H1 (cell line): ENCODE measurements at regions not wholly inside any gene's neighbourhood (a gene's known extent, or its start where the extent isn't known, plus 50 kb on each side); places are given as distances from the start of the nearest gene placed in this dataset.

ENCODE experiments used
- CTCF ChIA-PET: fragments of 300-600 bp; sonication (Branson Sonifier 250); formaldehyde crosslinking; loops from one replicate; lab custom pipeline; 2021; ENCODE audit not compliant: partially characterized antibody; lab: Charles Lee
- POLR2A ChIA-PET: fragments of 300-600 bp; sonication (Branson Sonifier 250); formaldehyde crosslinking; loops from one replicate; lab custom pipeline; 2021; ENCODE audit warnings: inconsistent platforms; ENCODE audit not compliant: partially characterized antibody; lab: Charles Lee
- DNase-seq, 2 experiments: peaks; one replicate each; pipeline versions ENCODE4 v3.0.0 to v3.0.0-alpha.2; 2010 to 2022; ENCODE audit warnings: low spot score in 2 of 2, low read depth in 1 of 2, mixed read lengths in 1 of 2
- FAIRE-seq: peaks from 2 replicates; lab custom pipeline; 2011; peaks lifted over from hg19 to GRCh38; lab: Jason Lieb, UNC
- H2AFZ ChIP-seq: 2 replicates; pipeline ENCODE4 v1.8.1; 2012; ENCODE audit warnings: low read length, inconsistent platforms
- H2AK5ac ChIP-seq: 2 replicates; pipeline ENCODE4 v1.6.1; 2013; ENCODE audit warnings: low read depth, low read length
- H2BK120ac ChIP-seq: replicated peaks from 2 replicates; pipeline ENCODE3; 2013; ENCODE audit warnings: low read depth, low read length, inconsistent platforms
- H2BK12ac ChIP-seq: 2 replicates; pipeline ENCODE4 v1.6.1; 2013; ENCODE audit warnings: low read depth, low read length
- H2BK15ac ChIP-seq: 2 replicates; pipeline ENCODE4 v1.6.1; 2013; ENCODE audit warnings: low read length
- H2BK20ac ChIP-seq: 2 replicates; pipeline ENCODE4 v1.6.1; 2013; ENCODE audit warnings: low read length
- H2BK5ac ChIP-seq: 2 replicates; pipeline ENCODE4 v1.6.1; 2013; ENCODE audit warnings: low read depth, low read length
- H3K14ac ChIP-seq: 2 replicates; pipeline ENCODE4 v1.6.1; 2013; ENCODE audit warnings: inconsistent platforms; ENCODE audit not compliant: insufficient read length
- H3K18ac ChIP-seq: 2 replicates; pipeline ENCODE4 v1.6.1; 2013; ENCODE audit warnings: low read length; ENCODE audit errors: extremely low read depth
- H3K23ac ChIP-seq: 2 replicates; pipeline ENCODE4 v1.6.1; 2013; ENCODE audit warnings: inconsistent platforms; ENCODE audit not compliant: insufficient read length
- H3K23me2 ChIP-seq: 2 replicates; pipeline ENCODE4 v1.6.1; 2013; ENCODE audit warnings: low read depth, low read length
- H3K27ac ChIP-seq: 2 replicates; pipeline ENCODE4 v1.6.1; 2011; ENCODE audit warnings: low read depth, low read length, inconsistent platforms
- H3K27me3 ChIP-seq, 4 experiments: replicated peaks in 1 of 4; 1 replicate in 1 of 4; 2 replicates in 3 of 4; pipeline versions ENCODE4 v1.6.1 to v1.8.1; 2011 to 2013; ENCODE audit warnings: low read length in 3 of 4, mild to moderate bottlenecking in 3 of 4, inconsistent platforms in 2 of 4, mixed read lengths in 2 of 4, moderate library complexity in 1 of 4; ENCODE audit not compliant: control insufficient read depth in 3 of 4, insufficient read depth in 3 of 4; ENCODE audit errors: extremely low read depth in 1 of 4
- H3K36me3 ChIP-seq, 4 experiments: 2 replicates each; pipeline versions ENCODE4 v1.6.1 to v1.8.1; 2011 to 2013; ENCODE audit warnings: mild to moderate bottlenecking in 4 of 4, low read length in 3 of 4, moderate library complexity in 2 of 4, control low read depth in 1 of 4, inconsistent platforms in 1 of 4; ENCODE audit not compliant: insufficient read depth in 4 of 4, control insufficient read depth in 2 of 4
- H3K4ac ChIP-seq: replicated peaks from 2 replicates; pipeline ENCODE3; 2013; ENCODE audit warnings: low read length, low read depth, mixed read lengths, inconsistent platforms; ENCODE audit not compliant: insufficient read length
- H3K4me1 ChIP-seq, 4 experiments: replicated peaks in 1 of 4; 1 replicate in 1 of 4; 2 replicates in 3 of 4; pipeline versions ENCODE4 v1.6.1 to v1.8.1; 2011 to 2013; ENCODE audit warnings: low read length in 3 of 4, inconsistent platforms in 2 of 4, mixed read lengths in 1 of 4; ENCODE audit not compliant: insufficient read depth in 4 of 4, control insufficient read depth in 3 of 4
- H3K4me2 ChIP-seq, 2 experiments: 2 replicates each; pipeline versions ENCODE4 v1.6.1 to v1.8.1; 2011 to 2013; ENCODE audit warnings: low read depth in 2 of 2, low read length in 2 of 2, control low read depth in 1 of 2, inconsistent platforms in 1 of 2, mild to moderate bottlenecking in 1 of 2; ENCODE audit not compliant: insufficient read depth in 1 of 2
- H3K4me3 ChIP-seq, 4 experiments: fragments of 200-600, 300-600 bp in 1 of 4; sonication (generic), shearing (Covaris generic), sonication (Bioruptor Twin) in 1 of 4; 2 replicates each; pipeline versions ENCODE4 v1.5.1 to v1.8.1; 2011 to 2016; ENCODE audit warnings: low read length in 4 of 4, low read depth in 3 of 4, control low read depth in 2 of 4, inconsistent platforms in 2 of 4, mild to moderate bottlenecking in 2 of 4, mixed read lengths in 1 of 4, moderate library complexity in 1 of 4; ENCODE audit not compliant: insufficient read depth in 2 of 4; ENCODE audit errors: extremely low read depth in 1 of 4
- H3K56ac ChIP-seq: replicated peaks from 2 replicates; pipeline ENCODE3; 2013; ENCODE audit warnings: low read depth, mild to moderate bottlenecking, mixed read lengths, low read length, inconsistent platforms; ENCODE audit not compliant: insufficient read length
- H3K79me1 ChIP-seq: 2 replicates; pipeline ENCODE4 v1.6.1; 2013; ENCODE audit warnings: low read depth, low read length, control low read depth
- H3K79me2 ChIP-seq, 2 experiments: 2 replicates each; pipeline versions ENCODE4 v1.6.1 to v1.8.1; 2012 to 2013; ENCODE audit warnings: low read length in 2 of 2, mild to moderate bottlenecking in 2 of 2, inconsistent platforms in 1 of 2; ENCODE audit not compliant: insufficient read depth in 2 of 2, control insufficient read depth in 1 of 2
- H3K9ac ChIP-seq, 4 experiments: replicated peaks in 1 of 4; 1 replicate in 1 of 4; 2 replicates in 3 of 4; pipeline versions ENCODE4 v1.6.1 to v1.8.1; 2011 to 2013; ENCODE audit warnings: low read depth in 3 of 4, low read length in 3 of 4, control low read depth in 2 of 4, mild to moderate bottlenecking in 2 of 4, moderate library complexity in 2 of 4, inconsistent platforms in 1 of 4; ENCODE audit errors: extremely low read depth in 1 of 4
- H3K9me3 ChIP-seq, 2 experiments: 2 replicates each; pipeline versions ENCODE4 v1.6.1 to v1.8.1; 2012 to 2013; ENCODE audit warnings: mild to moderate bottlenecking in 2 of 2, moderate library complexity in 2 of 2, control low read depth in 1 of 2, inconsistent platforms in 1 of 2, low read depth in 1 of 2, low read length in 1 of 2, mixed read lengths in 1 of 2; ENCODE audit not compliant: insufficient read depth in 2 of 2
- H4K20me1 ChIP-seq, 2 experiments: replicated peaks in 1 of 2; 2 replicates each; pipeline versions ENCODE3 to v1.8.1; 2011 to 2013; ENCODE audit warnings: inconsistent platforms in 2 of 2, low read length in 2 of 2, mild to moderate bottlenecking in 1 of 2; ENCODE audit not compliant: insufficient read depth in 2 of 2, control insufficient read depth in 1 of 2
- H4K5ac ChIP-seq: 2 replicates; pipeline ENCODE4 v1.6.1; 2013; ENCODE audit warnings: low read length, low read depth, mixed read lengths, inconsistent platforms; ENCODE audit not compliant: insufficient read length
- H4K8ac ChIP-seq: 2 replicates; pipeline ENCODE4 v1.8.0; 2013; ENCODE audit warnings: mild to moderate bottlenecking, moderate library complexity, low read length, inconsistent platforms; ENCODE audit not compliant: insufficient read depth; ENCODE audit errors: extremely low read depth
- H4K91ac ChIP-seq: replicated peaks from 2 replicates; pipeline ENCODE3; 2013; ENCODE audit warnings: low read length, mixed read lengths, inconsistent platforms; ENCODE audit not compliant: insufficient read length
- BCL11A ChIP-seq, 2 experiments: IDR thresholded peaks; one replicate each; pipeline ENCODE4 v1.6.1; 2011; ENCODE audit warnings: low read depth in 2 of 2, low read length in 2 of 2, mild to moderate bottlenecking in 2 of 2
- CHD2 ChIP-seq: IDR thresholded peaks from 2 replicates; pipeline ENCODE4 v1.6.1; 2012; ENCODE audit warnings: low read length, improper control_type of control experiment
- CTBP2 ChIP-seq: IDR thresholded peaks from 2 replicates; pipeline ENCODE4 v1.7.0; 2011; ENCODE audit warnings: borderline replicate concordance, mild to moderate bottlenecking, moderate library complexity, mixed read lengths, low read length; ENCODE audit not compliant: insufficient read depth, insufficient read length
- CTCF ChIP-seq, 3 experiments: IDR thresholded peaks; 1 replicate in 2 of 3; 2 replicates in 1 of 3; pipeline versions ENCODE4 v1.5.1 to v1.6.1; 2011; ENCODE audit warnings: low read length in 3 of 3, mild to moderate bottlenecking in 3 of 3, inconsistent platforms in 2 of 3, low read depth in 1 of 3, moderate library complexity in 1 of 3; ENCODE audit not compliant: insufficient read depth in 1 of 3; ENCODE audit errors: control extremely low read depth in 1 of 3
- EGR1 ChIP-seq: IDR thresholded peaks from 2 replicates; pipeline ENCODE4 v1.6.1; 2011; ENCODE audit warnings: low read depth, low read length, borderline replicate concordance
- HDAC6 ChIP-seq: IDR thresholded peaks from one replicate; pipeline ENCODE4 v1.7.1; 2012; ENCODE audit warnings: low read depth, mild to moderate bottlenecking, inconsistent platforms, low read length, moderate library complexity
- JUND ChIP-seq: IDR thresholded peaks from 2 replicates; pipeline ENCODE4 v1.6.1; 2011; ENCODE audit warnings: mild to moderate bottlenecking, improper control_type of control experiment, low read length
- SIN3A ChIP-seq, 2 experiments: IDR thresholded peaks in 1 of 2; conservative IDR thresholded peaks in 1 of 2; 2 replicates each; pipeline ENCODE4 v1.6.1; 2011 to 2012; ENCODE audit warnings: low read length in 2 of 2, improper control_type of control experiment in 1 of 2, low read depth in 1 of 2, mild to moderate bottlenecking in 1 of 2
- TBP ChIP-seq: IDR thresholded peaks from 2 replicates; pipeline ENCODE4 v1.6.1; 2011; ENCODE audit warnings: low read depth, low read length, improper control_type of control experiment
- TCF12 ChIP-seq: IDR thresholded peaks from 2 replicates; pipeline ENCODE4 v1.6.1; 2011; ENCODE audit warnings: low read depth, mild to moderate bottlenecking, low read length
- USF2 ChIP-seq: IDR thresholded peaks from 2 replicates; pipeline ENCODE4 v1.6.1; 2011; ENCODE audit warnings: low read length, improper control_type of control experiment
- YY1 ChIP-seq: IDR thresholded peaks from 2 replicates; pipeline ENCODE4 v1.6.1; 2011; ENCODE audit warnings: low read depth, mild to moderate bottlenecking, low read length
- WGBS, 2 experiments: shearing (Covaris generic) in 1 of 2; methylation state at CpG; one replicate each; pipeline versions ENCODE4 v1.1.6 to v1.1.7; 2013 to 2015; ENCODE audit warnings: low lambda C conversion rate in 2 of 2, mixed read lengths in 2 of 2, inconsistent platforms in 1 of 2, low coverage in 1 of 2, missing lambda C conversion rate in 1 of 2; ENCODE audit not compliant: insufficient replicate concordance in 2 of 2, insufficient coverage in 1 of 2, insufficient read length in 1 of 2; ENCODE audit errors: extremely low coverage in 1 of 2, missing lambda C conversion rate in 1 of 2; 5-methylcytosine and 5-hydroxymethylcytosine counted together

DNA sequence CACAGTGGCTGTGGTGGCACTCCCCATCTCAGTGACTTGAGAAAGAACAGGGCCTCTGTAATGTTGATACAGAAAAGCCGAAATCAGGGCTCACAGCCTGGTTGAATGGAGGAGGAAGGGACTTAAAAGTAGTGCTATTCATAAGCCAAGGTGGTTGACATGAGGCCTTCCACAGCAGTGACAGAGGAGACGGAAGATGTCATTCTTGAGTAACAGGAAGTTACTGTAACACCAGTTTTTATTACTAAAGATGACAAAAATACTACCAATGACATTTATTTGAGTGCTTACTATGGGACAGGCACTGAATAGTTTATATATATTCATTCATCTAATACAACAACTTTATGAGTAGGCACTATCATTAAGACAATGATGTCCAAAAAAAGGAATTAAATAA is 52.8 kb upstream of the GNG12 start:
- Histone ChIP-seq H3K27me3 (no peaks in the 10 kb centered on the region), H3K23me2 (no peaks in the 10 kb centered on the region), H3K27ac (no peak overlapping the region), H2BK5ac (no peak overlapping the region), H2AFZ (no peak overlapping the region), H4K5ac (no peak overlapping the region), H3K9ac (no peak overlapping the region), H2BK120ac (no peak overlapping the region), H3K4me3 (no peak overlapping the region), H3K23ac (no peak overlapping the region), H3K79me1 (no peaks in the 10 kb centered on the region), H3K36me3 (no peaks in the 10 kb centered on the region), H3K18ac (no peak overlapping the region), H4K8ac (no peak overlapping the region), H2BK15ac (no peak overlapping the region), H2BK20ac (no peak overlapping the region), H3K4me1 (peaks cover 5 to 13% (median 11%) of the 10 kb centered on the region in 4 experiments; a peak in 6 of 7 replicates), H2AK5ac (no peak overlapping the region), H3K79me2 (no peaks in the 10 kb centered on the region), H3K14ac (no peak overlapping the region), H3K4ac (no peak overlapping the region), H2BK12ac (no peak overlapping the region), H4K91ac (no peak overlapping the region), H3K4me2 (no peak overlapping the region), H3K9me3 (no peaks in the 10 kb centered on the region), H3K56ac (no peak overlapping the region), H4K20me1 (no peaks in the 10 kb centered on the region)
- WGBS, 2 experiments, result 93% methylated on average over 2 of the region's 2 CpGs; no CpG with 5 or more reads in 1 of the 2 experiments
- CTCF ChIA-PET, result no interaction called here
- DNase-seq (no peak), FAIRE-seq (no peak)
- POLR2A ChIA-PET, result no interaction called here
- TF ChIP-seq CHD2 (no peak), BCL11A (IDR thresholded peaks at IDR 0.05; ENCODE audit: low read depth in 2 of 2, low read length in 2 of 2) (no peak), HDAC6 (no peak), TCF12 (no peak), EGR1 (no peak), TBP (no peak), YY1 (no peak), SIN3A (conservative IDR thresholded peaks at IDR 0.05 in 1 of 2, IDR thresholded peaks at IDR 0.05 in 1 of 2; ENCODE audit: low read depth in 1 of 2, low read length in 2 of 2) (no peak), JUND (no peak), CTBP2 (no peak), USF2 (no peak), CTCF (IDR thresholded peaks at IDR 0.05; ENCODE audit: control extremely low read depth in 1 of 3, insufficient read depth in 1 of 3, low read depth in 1 of 3, low read length in 3 of 3) (no peak)
